Fibroblast of the aortic adventitia (primary cell): ENCODE measurements at regions not wholly inside any gene's neighbourhood (a gene's known extent, or its start where the extent isn't known, plus 50 kb on each side); places are given as distances from the start of the nearest gene placed in this dataset.
"Not testable (repeated sequence)": the region's sequence is repeated elsewhere in the genome, so short reads cannot be mapped to it uniquely, and the experiment has no call there.

Experiments used
- DNase-seq: peaks from one replicate; pipeline ENCODE4 v3.0.0-alpha.2; 2010; ENCODE audit warnings: low read depth
- H3K4me3 ChIP-seq: 2 replicates; pipeline ENCODE4 v1.5.1; 2011; ENCODE audit warnings: low read depth, mild to moderate bottlenecking, control low read depth, low read length, moderate library complexity
- CTCF ChIP-seq: IDR thresholded peaks from 2 replicates; pipeline ENCODE4 v1.5.1; 2011; ENCODE audit warnings: mild to moderate bottlenecking, low read length, control low read depth, inconsistent platforms; ENCODE audit not compliant: insufficient read depth

DNA sequence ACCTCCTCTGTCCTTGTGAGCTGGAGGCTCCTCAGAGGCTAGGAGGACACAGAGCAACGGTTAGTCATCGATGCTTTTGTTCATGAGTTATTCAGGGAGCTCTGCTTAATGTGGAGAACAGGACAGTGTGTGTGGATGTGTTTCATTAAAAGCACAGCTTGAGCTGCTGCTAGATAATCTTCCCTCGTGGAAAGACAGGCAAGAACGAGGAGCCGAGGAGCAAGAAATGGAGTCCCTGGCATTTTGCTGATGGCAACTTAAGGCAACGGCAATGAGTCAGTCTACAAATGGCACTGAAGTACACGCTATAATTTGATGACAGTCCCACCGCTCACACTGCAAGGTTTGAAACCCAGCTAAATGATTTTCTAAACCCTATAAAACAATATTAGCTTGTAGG is 106.2 kb downstream of the IGLL1 start:
- no peak for DNase-seq
- no peak overlapping the region for H3K4me3 ChIP-seq
- no peak for TF ChIP-seq CTCF

GRCh38 chr22:23472376-23472775 is 107.7 kb downstream of the IGLL1 start:
- not testable (repeated sequence) for H3K4me3 ChIP-seq, DNase-seq

DNA sequence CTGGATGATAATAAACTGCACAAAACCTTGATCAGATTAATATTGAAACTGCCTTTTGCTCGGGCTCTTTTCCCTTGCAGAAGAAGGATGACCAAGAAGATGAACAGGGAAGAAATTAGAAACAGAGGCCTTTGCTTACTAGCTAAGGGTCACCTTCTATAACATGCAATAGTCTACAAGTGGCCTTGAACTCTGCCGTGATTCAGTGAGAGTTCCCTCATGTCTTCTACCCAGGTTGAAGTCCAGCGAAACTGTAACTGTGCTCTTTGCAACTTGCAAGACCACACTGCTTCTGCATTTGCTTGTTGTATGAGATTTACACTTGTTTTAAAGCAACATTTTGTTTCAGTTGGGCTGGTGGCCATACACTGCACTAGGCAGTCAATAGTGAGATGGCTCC is 108.4 kb downstream of the IGLL1 start:
- TF ChIP-seq CTCF, result no peak
- DNase-seq, result no peak
- H3K4me3 ChIP-seq, result no peak overlapping the region

- H3K4me3 ChIP-seq, result no peak overlapping the region
- no peak for TF ChIP-seq CTCF
- no peak for DNase-seq
Observed at GRCh38 chr22:23470811-23471389, 109.2 kb downstream of the IGLL1 start.

GRCh38 chr22:23467721-23468294 is 112.3 kb downstream of the IGLL1 start:
- no peak for DNase-seq
- no peak for TF ChIP-seq CTCF
- H3K4me3 ChIP-seq, result no peak overlapping the region

DNA sequence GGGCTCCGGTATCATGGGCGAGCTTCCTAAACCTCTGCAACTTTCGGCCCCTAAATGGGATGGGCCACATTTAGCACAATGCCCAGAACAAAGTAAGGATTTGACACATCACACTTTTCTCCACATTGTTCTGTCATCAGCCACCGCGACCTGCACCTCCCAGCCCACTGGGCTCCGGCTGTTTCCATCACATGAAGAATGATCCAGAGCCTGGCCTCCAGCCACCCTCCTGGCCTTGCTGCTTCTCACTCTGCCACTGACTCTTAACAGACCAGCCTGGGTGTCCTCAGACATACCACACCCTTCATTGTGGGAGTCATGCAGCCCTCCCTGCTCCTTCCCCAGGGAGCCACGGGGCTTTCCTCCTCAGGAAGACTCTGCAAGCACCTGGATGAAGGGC is 113.7 kb downstream of the IGLL1 start:
- DNase-seq, result no peak
- no peak overlapping the region for H3K4me3 ChIP-seq
- no peak for TF ChIP-seq CTCF

- not testable (repeated sequence) for H3K4me3 ChIP-seq
- DNase-seq, result peak; percentile 2
Observed at GRCh38 chr22:23464796-23465195, 115.3 kb downstream of the IGLL1 start.

- not testable (repeated sequence) for H3K4me3 ChIP-seq, DNase-seq
Observed at GRCh38 chr22:23460517-23461031, 119.5 kb downstream of the IGLL1 start.

DNA sequence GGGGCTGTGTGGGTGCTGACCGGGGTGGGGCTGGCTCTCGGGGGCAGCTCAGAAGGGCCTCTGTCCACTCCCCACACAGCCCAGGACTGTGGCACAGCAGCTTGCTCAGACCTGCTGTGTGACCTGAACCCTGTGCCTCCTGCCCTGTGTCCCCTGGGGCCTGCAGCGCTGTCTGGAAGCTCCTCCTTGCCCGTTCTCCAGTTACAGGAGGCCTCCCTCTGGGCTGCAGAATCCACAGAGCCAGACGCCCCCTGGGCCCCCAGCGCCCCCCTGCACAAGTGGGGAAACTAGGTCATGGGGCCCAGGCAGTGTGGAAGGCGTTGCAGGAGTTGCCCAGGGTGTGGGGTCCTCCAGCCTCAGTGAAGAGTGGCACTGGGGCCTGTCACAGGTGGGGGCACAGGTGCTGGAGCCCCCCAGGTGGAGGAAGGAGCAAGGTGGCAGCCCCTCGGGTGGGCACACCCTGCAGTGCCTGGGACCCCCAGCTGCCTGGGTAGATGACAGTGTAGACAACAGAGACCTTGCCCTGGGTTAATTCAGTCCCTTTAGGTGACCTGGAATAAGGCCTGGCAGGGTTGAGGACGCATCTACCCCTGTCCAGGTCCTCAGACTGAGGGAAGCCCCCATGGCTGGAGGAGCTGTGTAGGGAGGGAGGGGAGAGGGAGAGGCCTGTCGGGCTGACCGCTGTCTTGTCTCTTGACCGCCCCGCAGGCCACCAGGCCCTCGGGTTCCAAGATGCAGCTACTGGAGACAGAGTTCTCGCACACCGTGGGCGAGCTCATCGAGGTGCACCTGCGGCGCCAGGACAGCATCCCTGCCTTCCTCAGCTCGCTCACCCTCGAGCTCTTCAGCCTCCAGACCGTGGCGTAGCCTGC is 120.2 kb downstream of the IGLL1 start:
- DNase-seq, H3K4me3 ChIP-seq: not testable (repeated sequence)
